ENCODE measurements at regions not wholly inside any gene's neighbourhood (a gene's known extent, or its start where the extent isn't known, plus 50 kb on each side); places are given as distances from the start of the nearest gene placed in this dataset.
A peak's percentile ranks its signal among the peaks of the same experiment; 100 is the strongest.
"Not testable (repeated sequence)": the region's sequence is repeated elsewhere in the genome, so short reads cannot be mapped to it uniquely, and the experiment has no call there.

GRCh38 chr1:120619867-120620692 is 103.7 kb upstream of the NBPF26 start:
- not testable (repeated sequence) for DNase-seq

- DNase-seq = not testable (repeated sequence)
These were observed 103.1 kb upstream of the NBPF26 start for GRCh38 chr1:120620693-120620969.

DNA sequence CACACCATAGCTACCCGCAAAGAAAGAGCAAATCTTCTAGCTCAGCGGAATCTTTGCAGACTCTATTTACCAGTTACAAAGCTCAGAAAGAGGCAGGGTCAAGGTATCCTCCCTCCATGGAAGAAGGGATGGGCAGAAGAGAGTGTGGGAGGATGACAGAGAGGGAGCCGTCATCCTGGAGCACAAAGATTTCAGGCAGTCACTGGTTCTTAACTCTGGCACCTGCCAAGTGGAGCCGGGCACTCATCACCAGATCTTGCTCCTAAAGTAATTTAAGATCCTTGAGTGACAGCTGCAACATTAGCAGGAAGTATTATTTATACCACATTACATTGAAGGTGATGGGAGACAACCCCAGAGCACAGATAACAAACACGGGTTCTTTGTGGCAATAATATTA is 102.5 kb upstream of the NBPF26 start:
- DNase-seq = not testable (repeated sequence)

DNA sequence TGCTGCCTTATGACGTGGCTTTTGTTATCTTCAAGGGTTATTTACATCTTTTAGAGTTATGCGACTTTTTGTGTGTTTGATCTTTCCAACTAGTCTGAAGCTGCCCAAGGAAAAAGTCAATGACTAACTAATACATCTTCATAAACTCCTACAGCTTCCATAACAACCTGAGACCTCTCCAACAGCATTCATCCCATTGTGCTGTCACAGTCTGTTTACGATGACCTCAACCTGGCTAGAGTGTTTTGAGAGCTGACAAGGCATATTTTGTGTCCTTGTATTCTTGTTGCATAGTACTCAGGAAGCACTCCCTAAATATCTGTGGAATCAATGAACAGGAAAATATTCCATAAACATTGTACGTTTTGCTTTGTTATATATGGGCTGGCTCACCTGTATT is 100.2 kb upstream of the NBPF26 start:
- not testable (repeated sequence) for DNase-seq

- DNase-seq = not testable (repeated sequence)
These were observed 99.1 kb upstream of the NBPF26 start for GRCh38 chr1:120624565-120625064.

DNA sequence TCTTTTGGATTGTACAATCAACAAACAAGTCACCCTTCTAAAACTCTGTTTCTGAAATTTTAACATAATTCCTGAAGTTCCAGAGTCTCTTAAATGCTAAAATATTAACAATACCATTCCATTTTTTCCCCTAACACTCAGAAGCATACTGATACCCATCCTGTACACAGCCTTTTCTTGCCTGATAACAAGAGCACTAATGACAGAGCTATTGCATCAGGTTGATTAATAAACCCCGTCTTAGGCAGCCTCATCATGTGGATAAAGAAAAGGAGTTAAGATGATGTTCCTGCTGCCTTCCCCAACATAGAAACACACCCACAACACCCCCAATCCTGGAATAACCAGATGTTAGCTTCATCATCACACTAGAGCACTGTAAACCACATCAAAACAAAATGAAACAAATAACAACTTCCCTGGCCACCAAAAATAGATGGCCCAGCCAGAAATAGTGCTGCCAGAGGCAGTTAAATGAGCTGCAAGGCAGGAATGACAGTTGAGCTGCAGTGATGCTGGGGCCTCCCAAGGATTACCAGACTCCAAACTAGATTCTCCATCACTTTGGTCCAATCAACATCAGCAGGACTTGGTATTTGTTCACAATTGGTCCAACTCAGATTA is 93.8 kb upstream of the NBPF26 start:
- not testable (repeated sequence) for DNase-seq

DNA sequence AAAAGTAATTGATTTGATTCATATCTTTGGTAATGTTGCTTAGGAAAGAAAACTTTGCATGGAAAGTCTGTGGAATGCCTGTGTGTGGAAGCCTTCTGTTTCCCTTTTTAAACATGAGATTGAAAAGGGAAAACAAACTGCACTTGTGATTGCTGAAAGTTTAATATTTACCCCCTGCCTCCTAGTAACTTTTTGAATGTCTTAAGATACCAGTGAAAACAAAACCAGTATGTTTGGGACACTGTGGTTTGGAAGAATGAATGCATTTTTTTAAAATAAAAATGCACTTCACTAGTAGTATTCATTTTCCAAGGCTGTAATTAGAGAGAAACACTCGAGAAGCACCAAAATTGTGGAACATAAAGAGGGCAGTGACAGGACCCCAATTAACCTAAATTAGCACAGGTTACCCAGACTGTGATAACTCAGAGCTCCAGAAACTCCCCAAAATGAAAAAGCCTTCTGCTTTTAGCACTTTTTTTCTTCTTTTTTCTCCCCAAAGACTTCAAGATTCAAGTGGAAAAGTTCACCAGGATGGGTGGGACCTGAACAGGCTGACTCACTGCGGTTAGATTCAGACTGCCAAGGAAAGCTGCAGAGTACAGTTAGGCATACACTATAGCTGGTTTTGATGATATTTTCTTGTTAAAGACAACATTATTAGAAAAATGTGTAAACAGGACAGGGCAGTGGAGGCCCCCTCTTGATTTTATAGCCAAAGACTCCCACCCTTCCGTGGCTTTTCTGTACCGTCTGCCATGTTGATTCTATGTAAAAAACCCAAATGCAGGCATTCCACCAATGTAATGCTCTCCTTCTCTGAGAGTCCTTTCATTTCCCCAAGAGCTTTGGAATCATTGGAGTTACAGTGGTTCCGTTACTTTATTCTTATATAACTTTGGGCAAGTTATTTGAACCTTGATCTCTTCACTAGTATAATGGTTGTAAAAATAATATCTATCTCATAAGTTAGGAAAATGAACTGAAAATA is 88.6 kb upstream of the NBPF26 start:
- not testable (repeated sequence) for DNase-seq

DNA sequence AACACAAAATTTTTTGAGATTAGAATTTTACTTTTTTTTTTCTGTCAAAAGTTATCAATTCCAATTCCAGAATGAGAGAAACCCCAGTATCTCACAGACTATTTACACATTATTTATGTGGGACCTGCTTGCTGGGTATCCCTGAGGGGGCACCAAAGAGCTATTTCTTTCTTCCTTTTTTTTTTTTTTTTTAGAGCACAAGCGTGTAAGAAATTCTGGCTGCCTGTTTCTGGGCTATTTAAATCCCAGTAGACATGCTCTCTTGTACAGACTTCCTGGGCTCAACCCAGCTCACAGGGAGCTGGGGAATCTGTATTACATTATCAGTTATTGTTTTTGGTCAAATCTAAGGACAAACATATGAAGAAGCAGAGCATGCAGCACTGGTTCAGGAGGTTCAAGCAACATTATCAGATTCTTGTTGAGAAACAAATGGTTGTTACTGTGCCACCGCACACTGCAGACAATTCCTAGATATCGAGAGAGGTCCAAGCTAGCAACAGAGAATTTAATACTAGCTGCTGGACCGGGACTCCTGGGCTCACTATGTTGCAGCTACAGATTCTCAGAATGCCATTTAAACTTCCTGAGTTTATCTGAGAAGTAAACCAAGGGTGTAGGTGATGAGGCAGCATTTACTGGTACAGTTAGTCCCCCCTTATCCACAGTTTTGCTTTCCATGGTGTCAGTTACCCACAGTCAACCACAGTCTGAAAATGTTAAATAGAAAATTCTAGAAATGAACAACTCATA is 83.3 kb upstream of the NBPF26 start:
- not testable (repeated sequence) for DNase-seq

GRCh38 chr1:120641014-120641302 is 82.8 kb upstream of the NBPF26 start:
- not testable (repeated sequence) for DNase-seq

- DNase-seq = not testable (repeated sequence)
These were observed 76.6 kb upstream of the NBPF26 start for GRCh38 chr1:120647182-120647581.

GRCh38 chr1:120648915-120649623 is 74.7 kb upstream of the NBPF26 start:
- DNase-seq = not testable (repeated sequence)

GRCh38 chr1:120649730-120650129 is 74.0 kb upstream of the NBPF26 start:
- not testable (repeated sequence) for DNase-seq

- DNase-seq = not testable (repeated sequence)
These were observed 69.6 kb upstream of the NBPF26 start for GRCh38 chr1:120654114-120654513.

DNA sequence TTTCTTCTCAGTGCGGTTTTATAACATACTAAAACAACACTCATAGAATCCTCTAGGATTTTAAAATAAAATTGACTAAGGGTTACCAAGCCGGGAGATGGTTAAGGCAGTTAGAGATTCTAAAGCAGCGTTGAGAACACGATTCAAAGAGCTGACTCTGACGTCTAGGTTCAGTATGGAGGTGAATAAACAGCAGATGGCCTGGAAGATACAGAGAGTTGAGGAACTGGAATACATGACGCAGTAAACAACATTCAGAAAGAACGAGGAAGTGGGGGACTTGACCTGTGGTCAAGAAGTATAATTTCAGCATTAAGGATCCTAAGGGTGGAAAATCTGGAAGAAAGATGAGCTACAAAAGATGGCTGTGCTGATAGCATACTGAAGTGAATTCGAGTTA is 68.4 kb upstream of the NBPF26 start:
- not testable (repeated sequence) for DNase-seq

DNA sequence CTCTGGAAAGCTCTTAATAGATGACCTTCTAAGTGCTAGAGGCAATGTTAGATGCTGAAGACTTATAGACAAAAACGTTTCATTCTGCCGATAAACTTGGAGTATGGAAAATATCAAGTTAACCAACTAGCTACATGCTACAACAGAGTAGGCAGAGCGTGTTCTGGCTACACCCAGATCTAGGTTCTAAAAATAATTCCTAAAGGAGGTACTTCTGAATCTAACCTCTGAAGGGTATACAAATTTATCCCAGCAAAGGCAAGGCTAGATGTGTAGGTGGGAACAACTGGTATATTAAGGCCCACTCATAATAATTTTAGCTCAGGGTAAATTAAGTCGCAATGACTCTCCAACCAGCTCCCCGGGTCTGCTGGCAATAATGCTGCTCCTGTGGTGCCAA is 67.6 kb upstream of the NBPF26 start:
- not testable (repeated sequence) for DNase-seq

DNA sequence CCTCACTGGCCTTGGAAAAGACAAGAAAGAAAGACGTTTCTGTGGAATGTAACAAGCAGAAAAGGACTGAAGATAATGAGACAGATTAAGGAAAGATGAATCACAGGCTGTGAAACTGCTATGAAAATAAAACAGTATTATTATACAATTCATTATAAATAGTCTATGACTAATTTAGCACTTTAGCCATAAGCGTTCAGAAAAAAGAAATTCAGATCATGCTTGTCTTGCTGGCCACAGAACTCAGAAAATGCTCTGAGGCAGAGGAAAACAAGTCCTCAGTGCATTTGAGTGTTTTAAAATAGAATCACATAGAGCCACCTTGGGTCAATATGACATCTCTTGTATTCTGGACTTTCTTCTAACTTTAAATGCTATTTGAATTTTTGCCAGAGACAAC is 65.9 kb upstream of the NBPF26 start:
- not testable (repeated sequence) for DNase-seq

DNA sequence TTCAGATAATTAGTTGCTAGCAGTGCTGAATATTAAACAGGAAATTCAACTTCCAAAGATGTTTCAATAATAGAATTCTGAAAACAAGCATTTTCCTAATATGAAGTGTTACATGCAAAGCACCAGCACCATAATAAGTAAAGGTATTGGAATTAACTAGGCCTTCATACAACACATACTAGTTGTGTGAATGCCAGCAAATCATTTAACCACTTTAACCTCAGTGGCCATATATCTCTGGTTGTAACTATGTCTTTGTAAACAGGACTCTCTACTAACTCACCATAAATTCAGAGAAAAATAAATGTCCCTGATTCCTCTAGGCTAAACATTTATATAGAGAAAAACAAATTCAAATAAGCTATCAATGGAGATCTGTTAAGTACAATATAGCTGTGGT is 65.1 kb upstream of the NBPF26 start:
- DNase-seq = not testable (repeated sequence)

- not testable (repeated sequence) for DNase-seq
These were observed 64.6 kb upstream of the NBPF26 start for GRCh38 chr1:120659133-120659532.

DNA sequence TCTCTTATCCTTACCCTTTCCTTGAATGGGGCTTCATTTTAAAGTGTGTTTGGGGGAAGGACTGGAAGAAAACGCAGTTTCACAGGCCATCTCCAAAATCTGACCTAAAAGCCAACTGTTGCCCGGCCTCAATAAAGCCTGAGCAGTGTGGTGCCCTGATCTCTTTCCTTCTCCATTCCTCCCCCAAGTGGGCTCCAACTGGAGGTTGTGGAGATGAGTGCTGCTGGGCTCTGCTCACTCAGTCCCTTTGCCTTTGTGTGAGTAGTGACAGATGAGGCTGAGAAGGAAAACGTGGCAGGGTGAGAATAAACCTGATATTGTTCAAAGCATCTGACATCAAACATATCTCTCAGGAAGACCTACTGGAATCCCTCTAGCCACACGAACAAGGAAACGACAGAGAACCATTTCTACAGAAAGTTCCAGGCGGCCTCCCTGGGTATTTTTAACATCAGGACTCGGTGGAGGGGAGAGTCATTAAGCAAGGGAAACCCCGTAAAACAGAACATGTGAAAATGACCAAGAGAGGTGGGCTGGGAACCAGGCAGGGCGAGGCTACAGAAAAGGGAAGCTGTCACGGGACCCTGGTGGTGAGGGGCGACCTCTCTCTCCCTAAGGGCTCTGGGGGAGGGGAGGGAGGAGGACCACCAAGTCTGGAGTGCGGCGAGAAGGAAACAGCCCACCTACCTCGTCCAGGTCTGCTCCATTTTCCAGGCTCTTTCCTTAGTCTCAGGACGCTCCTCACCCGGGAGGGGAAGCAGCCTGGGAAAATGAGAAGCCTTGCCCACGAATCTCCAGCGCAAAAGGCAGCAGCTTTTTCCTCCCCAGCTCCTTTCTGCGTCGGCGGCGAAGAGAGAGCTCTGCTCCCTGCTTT is 59.1 kb upstream of the NBPF26 start:
- not testable (repeated sequence) for DNase-seq

GRCh38 chr1:120665250-120665577 is 58.5 kb upstream of the NBPF26 start:
- peak; percentile 28 for DNase-seq

GRCh38 chr1:120668187-120668586 is 55.6 kb upstream of the NBPF26 start:
- DNase-seq = not testable (repeated sequence)

Measured in activated T-cell treated with anti-CD3 and anti-CD28 coated beads, Interleukin-2, amount 50 U/mL, for 1 hour (primary cell).